Fibroblast of the aortic adventitia (primary cell): ENCODE measurements at regions not wholly inside any gene's neighbourhood (a gene's known extent, or its start where the extent isn't known, plus 50 kb on each side); places are given as distances from the start of the nearest gene placed in this dataset.
"Not testable (repeated sequence)": the region's sequence is repeated elsewhere in the genome, so short reads cannot be mapped to it uniquely, and the experiment has no call there.

Experiments
- DNase-seq: peaks from one replicate; pipeline ENCODE4 v3.0.0-alpha.2; 2010; ENCODE audit warnings: low read depth
- H3K4me3 ChIP-seq: 2 replicates; pipeline ENCODE4 v1.5.1; 2011; ENCODE audit warnings: low read depth, mild to moderate bottlenecking, control low read depth, low read length, moderate library complexity
- CTCF ChIP-seq: IDR thresholded peaks from 2 replicates; pipeline ENCODE4 v1.5.1; 2011; ENCODE audit warnings: mild to moderate bottlenecking, low read length, control low read depth, inconsistent platforms; ENCODE audit not compliant: insufficient read depth

- TF ChIP-seq CTCF = no peak
- DNase-seq = no peak
- H3K4me3 ChIP-seq = no peak overlapping the region
Measured at GRCh38 chr9:80664327-80665210, 1024.8 kb downstream of the TLE1 start.

DNA sequence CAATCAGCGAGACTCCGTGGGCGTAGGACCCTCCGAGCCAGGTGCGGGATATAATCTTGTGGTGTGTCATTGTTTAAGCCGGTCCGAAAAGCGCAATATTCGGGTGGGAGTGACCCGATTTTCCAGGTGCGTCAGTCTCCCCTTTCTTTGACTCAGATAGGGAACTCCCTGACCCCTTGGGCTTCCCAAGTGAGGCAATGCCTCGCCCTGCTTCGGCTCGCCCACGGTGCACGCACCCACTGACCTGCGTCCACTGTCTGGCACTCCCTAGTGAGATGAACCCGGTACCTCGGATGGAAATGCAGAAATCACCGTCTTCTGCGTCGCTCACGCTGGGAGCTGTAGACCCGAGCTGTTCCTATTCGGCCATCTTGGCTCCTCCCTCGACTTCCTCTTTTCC lies 1029.6 kb downstream of the TLE1 start:
- not testable (repeated sequence) for H3K4me3 ChIP-seq, DNase-seq

DNA sequence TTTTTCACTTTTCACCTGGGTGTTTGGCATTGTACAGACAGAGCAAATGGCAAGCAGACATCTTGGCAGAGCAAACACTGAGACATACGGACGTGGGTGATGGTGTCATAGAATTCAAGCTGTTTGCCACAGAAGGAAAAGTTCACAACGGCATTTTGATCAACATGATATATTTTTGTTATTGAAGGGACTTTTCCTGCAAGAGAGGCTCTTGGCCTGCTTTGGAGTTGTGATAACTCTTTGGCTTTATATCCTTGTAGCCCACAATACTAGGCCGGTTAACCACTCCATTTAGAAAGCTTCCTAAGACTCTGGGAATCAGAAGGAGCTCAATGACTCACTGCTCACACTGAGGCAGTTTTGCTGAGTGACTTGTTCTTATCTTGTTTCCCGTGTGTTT lies 1038.3 kb downstream of the TLE1 start:
- H3K4me3 ChIP-seq = no peak overlapping the region
- no peak for TF ChIP-seq CTCF
- peak; percentile 89 for DNase-seq

DNA sequence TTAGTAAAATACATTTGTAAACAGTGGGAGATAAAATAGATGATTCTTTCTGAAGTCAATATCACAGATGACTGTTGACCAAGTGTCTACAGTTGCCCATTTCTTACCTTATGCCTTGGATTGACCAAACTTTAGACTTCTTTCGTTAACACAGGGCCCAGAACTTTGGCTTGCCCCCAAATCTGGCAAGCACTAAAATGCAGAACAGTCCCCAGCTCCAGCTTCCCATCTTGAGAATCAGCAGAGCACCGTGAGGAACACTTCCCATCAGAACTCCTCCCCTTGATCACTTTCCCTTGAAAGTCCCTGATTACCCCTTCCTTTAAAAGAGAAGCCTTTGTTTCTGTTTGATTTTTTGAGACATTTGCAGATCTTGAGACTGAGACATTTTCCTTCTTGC lies 1039.9 kb downstream of the TLE1 start:
- no peak for TF ChIP-seq CTCF
- no peak overlapping the region for H3K4me3 ChIP-seq
- peak; percentile 30 for DNase-seq

GRCh38 chr9:80649001-80649420 lies 1040.3 kb downstream of the TLE1 start:
- no peak for TF ChIP-seq CTCF
- peak; percentile 95 for DNase-seq
- H3K4me3 ChIP-seq = no peak overlapping the region

DNA sequence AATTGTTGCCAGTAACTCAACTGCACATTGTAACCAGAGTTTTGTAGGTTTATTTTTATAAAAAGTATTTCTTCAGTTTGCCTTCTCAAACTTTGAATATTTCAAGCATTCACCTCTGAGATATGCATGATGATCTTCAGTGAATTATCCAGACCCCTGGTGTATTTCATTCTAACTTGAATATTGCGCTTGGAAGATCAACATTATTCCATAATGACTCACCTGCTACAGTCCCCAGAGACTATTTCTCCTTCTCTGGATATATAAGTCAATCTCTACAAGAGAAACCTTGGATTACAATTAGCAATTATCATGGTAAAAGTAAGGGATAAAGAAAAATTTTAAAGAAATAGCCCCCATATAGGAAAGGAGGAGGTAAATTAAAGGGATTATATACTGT lies 1041.0 kb downstream of the TLE1 start:
- TF ChIP-seq CTCF = no peak
- DNase-seq = peak; percentile 69
- no peak overlapping the region for H3K4me3 ChIP-seq

- no peak for TF ChIP-seq CTCF
- H3K4me3 ChIP-seq = no peak overlapping the region
- no peak for DNase-seq
Measured at GRCh38 chr9:80646211-80646610, 1043.1 kb downstream of the TLE1 start.
